GM13977 (cell line): ENCODE measurements at regions not wholly inside any gene's neighbourhood (a gene's known extent, or its start where the extent isn't known, plus 50 kb on each side); places are given as distances from the start of the nearest gene placed in this dataset.

Experiments used
- DNase-seq: peaks from one replicate; pipeline ENCODE4 v3.0.0; 2012; ENCODE audit warnings: low spot score
- CTCF ChIP-seq: IDR thresholded peaks from 2 replicates; pipeline ENCODE4 v1.5.1; 2012; ENCODE audit warnings: mild to moderate bottlenecking, control low read depth; ENCODE audit not compliant: insufficient read depth; ENCODE audit errors: extremely low read depth, missing control alignments
- in situ Hi-C: fragments of 300-500 bp; cut with MboI; formaldehyde crosslinking; loops from one replicate; pipeline ENCODE4 v1.12.0; 2022; ENCODE audit warnings: low sequenced_read_pairs, low pct_unique_long_range_greater_than_20kb, mixed read lengths, inconsistent platforms; ENCODE audit not compliant: unreplicated experiment

- in situ Hi-C loops = no loop called here
- TF ChIP-seq CTCF = no peak
- no peak for DNase-seq
Measured at GRCh38 chr18:43692099-43692690, 414.9 kb upstream of the SYT4 start.

- in situ Hi-C loops = no loop called here
- DNase-seq = no peak
Measured at GRCh38 chr18:43702399-43702798, 425.1 kb upstream of the SYT4 start.

GRCh38 chr18:43703050-43703449 is 425.8 kb upstream of the SYT4 start:
- no peak for DNase-seq
- in situ Hi-C loops = no loop called here
- no peak for TF ChIP-seq CTCF

More at GRCh38 chr18:43702399-43702798, 425.1 kb upstream of the SYT4 start:
- no peak for TF ChIP-seq CTCF

- no peak for DNase-seq
- in situ Hi-C loops = no loop called here
- TF ChIP-seq CTCF = no peak
Measured at GRCh38 chr18:43705850-43706249, 428.6 kb upstream of the SYT4 start.

GRCh38 chr18:43710135-43710534 is 432.8 kb upstream of the SYT4 start:
- in situ Hi-C loops = no loop called here
- TF ChIP-seq CTCF = no peak
- DNase-seq = no peak

- DNase-seq = no peak
- in situ Hi-C loops = no loop called here
- no peak for TF ChIP-seq CTCF
Measured at GRCh38 chr18:43714343-43715010, 437.2 kb upstream of the SYT4 start.
